ENCODE measurements at regions not wholly inside any gene's neighbourhood (a gene's known extent, or its start where the extent isn't known, plus 50 kb on each side); places are given as distances from the start of the nearest gene placed in this dataset.

GRCh38 chr14:94893411-94894160 lies 123.7 kb upstream of the GSC start:
- peaks cover 6% of the 10 kb centered on the region; the same call in 1 of the 2 replicates for H3K9me3 ChIP-seq (ENCODE audit: low read length)
- no peak overlapping the region for H2AFZ ChIP-seq (ENCODE audit: low read length)
- CTCF ChIA-PET (ENCODE audit: unreplicated experiment): no interaction called here
- no peak overlapping the region for H3K4me2 ChIP-seq (ENCODE audit: low read length)
- POLR2A ChIA-PET: interaction anchor here (0.6 to 0.7 kb wide), 2 partner anchors 14 to 15 kb away, joined by 3 to 4 read pairs; no protein-coding TSS in a partner anchor
- H3K79me2 ChIP-seq (ENCODE audit: insufficient read depth, low read depth, low read length): no peaks in the 10 kb centered on the region
- H3K36me3 ChIP-seq (ENCODE audit: insufficient read depth, low read length): no peaks in the 10 kb centered on the region
- no peak overlapping the region for H3K27ac ChIP-seq (ENCODE audit: low read depth, low read length, poor library complexity, severe bottlenecking)
- no peak for DNase-seq (ENCODE audit: low spot score)
- intact Hi-C loops (cut with micrococcal nuclease; ENCODE audit: unreplicated experiment): no loop called here
- no peaks in the 10 kb centered on the region for H3K9me2 ChIP-seq (ENCODE audit: insufficient read depth, low read length)
- TF ChIP-seq CTCF (conservative IDR thresholded peaks at IDR 0.05; ENCODE audit: low read length) (no peak), EZH2phosphoT487 (IDR thresholded peaks at IDR 0.05; ENCODE audit: borderline replicate concordance, low read depth, low read length) (no peak)
- no peaks in the 10 kb centered on the region for H4K20me1 ChIP-seq (ENCODE audit: insufficient read depth, low read length)
- no TSS peak for BruUV-seq (replicated peaks)
- no peaks in the 10 kb centered on the region for H3K4me1 ChIP-seq (ENCODE audit: insufficient read depth, low read length, poor library complexity, severe bottlenecking)
- H3K4me3 ChIP-seq (ENCODE audit: low read depth, low read length, poor library complexity, severe bottlenecking): no peak overlapping the region

GRCh38 chr14:94890785-94891184 lies 120.9 kb upstream of the GSC start:
- no peak for TF ChIP-seq EZH2phosphoT487 (IDR thresholded peaks at IDR 0.05; ENCODE audit: borderline replicate concordance, low read depth, low read length)
- TF ChIP-seq CTCF (conservative IDR thresholded peaks at IDR 0.05; ENCODE audit: low read length): no peak
- Histone ChIP-seq H3K79me2 (ENCODE audit: insufficient read depth, low read depth, low read length) (no peaks in the 10 kb centered on the region), H3K36me3 (ENCODE audit: insufficient read depth, low read length) (no peaks in the 10 kb centered on the region), H3K9me2 (ENCODE audit: insufficient read depth, low read length) (no peaks in the 10 kb centered on the region), H3K4me3 (ENCODE audit: low read depth, low read length, poor library complexity, severe bottlenecking) (no peak overlapping the region), H2AFZ (ENCODE audit: low read length) (no peak overlapping the region), H3K9me3 (ENCODE audit: low read length) (peaks cover 6% of the 10 kb centered on the region; the same call in 1 of the 2 replicates), H4K20me1 (ENCODE audit: insufficient read depth, low read length) (no peaks in the 10 kb centered on the region), H3K27ac (ENCODE audit: low read depth, low read length, poor library complexity, severe bottlenecking) (no peak overlapping the region), H3K4me2 (ENCODE audit: low read length) (no peak overlapping the region), H3K4me1 (ENCODE audit: insufficient read depth, low read length, poor library complexity, severe bottlenecking) (no peaks in the 10 kb centered on the region)
- ChIA-PET CTCF (ENCODE audit: unreplicated experiment) (no interaction called here), POLR2A (no interaction called here)
- BruUV-seq (replicated peaks): no TSS peak
- intact Hi-C loops (cut with micrococcal nuclease; ENCODE audit: unreplicated experiment): no loop called here
- DNase-seq (ENCODE audit: low spot score): no peak

Measured in OCI-LY7 (cell line).